Endothelial cell (in vitro differentiated cells): ENCODE measurements at regions not wholly inside any gene's neighbourhood (a gene's known extent, or its start where the extent isn't known, plus 50 kb on each side); places are given as distances from the start of the nearest gene placed in this dataset.

Experiments used
- DNase-seq: peaks from one replicate; pipeline ENCODE4 v3.0.0; 2021; ENCODE audit warnings: low spot score
- H3K27ac Mint-ChIP-seq: one replicate; pipeline ENCODE4 v1.8.0; 2021; ENCODE audit warnings: mixed read lengths, inconsistent platforms; ENCODE audit not compliant: unreplicated experiment
- H3K27me3 Mint-ChIP-seq: one replicate; pipeline ENCODE4 v1.8.0; 2021; ENCODE audit warnings: mild to moderate bottlenecking, moderate library complexity, mixed read lengths, inconsistent platforms; ENCODE audit not compliant: unreplicated experiment
- H3K36me3 Mint-ChIP-seq: one replicate; pipeline ENCODE4 v1.8.0; 2021; ENCODE audit warnings: mild to moderate bottlenecking, low read depth, mixed read lengths, inconsistent platforms; ENCODE audit not compliant: unreplicated experiment
- H3K4me1 Mint-ChIP-seq: one replicate; pipeline ENCODE4 v1.8.0; 2021; ENCODE audit warnings: mild to moderate bottlenecking, mixed read lengths, inconsistent platforms; ENCODE audit not compliant: unreplicated experiment
- H3K4me3 Mint-ChIP-seq: one replicate; pipeline ENCODE4 v1.8.0; 2021; ENCODE audit warnings: mild to moderate bottlenecking, mixed read lengths, inconsistent platforms; ENCODE audit not compliant: unreplicated experiment
- H3K9me3 Mint-ChIP-seq: one replicate; pipeline ENCODE4 v1.8.0; 2021; ENCODE audit warnings: mixed read lengths, inconsistent platforms; ENCODE audit not compliant: unreplicated experiment
- CTCF ChIP-seq: fragments of 200-600 bp; sonication (generic); IDR thresholded peaks from one replicate; pipeline ENCODE4 v1.5.0; 2021; ENCODE audit warnings: antibody characterized with exemption; ENCODE audit not compliant: unreplicated experiment

GRCh38 chr16:65876056-65876408, 490.5 kb upstream of the CDH5 start:
- Mint-ChIP-seq H3K27me3 (no peaks in the 10 kb centered on the region), H3K27ac (no peak overlapping the region), H3K36me3 (no peaks in the 10 kb centered on the region), H3K9me3 (no peaks in the 10 kb centered on the region), H3K4me3 (no peak overlapping the region), H3K4me1 (no peaks in the 10 kb centered on the region)
- no peak for TF ChIP-seq CTCF
- DNase-seq = no peak

DNA sequence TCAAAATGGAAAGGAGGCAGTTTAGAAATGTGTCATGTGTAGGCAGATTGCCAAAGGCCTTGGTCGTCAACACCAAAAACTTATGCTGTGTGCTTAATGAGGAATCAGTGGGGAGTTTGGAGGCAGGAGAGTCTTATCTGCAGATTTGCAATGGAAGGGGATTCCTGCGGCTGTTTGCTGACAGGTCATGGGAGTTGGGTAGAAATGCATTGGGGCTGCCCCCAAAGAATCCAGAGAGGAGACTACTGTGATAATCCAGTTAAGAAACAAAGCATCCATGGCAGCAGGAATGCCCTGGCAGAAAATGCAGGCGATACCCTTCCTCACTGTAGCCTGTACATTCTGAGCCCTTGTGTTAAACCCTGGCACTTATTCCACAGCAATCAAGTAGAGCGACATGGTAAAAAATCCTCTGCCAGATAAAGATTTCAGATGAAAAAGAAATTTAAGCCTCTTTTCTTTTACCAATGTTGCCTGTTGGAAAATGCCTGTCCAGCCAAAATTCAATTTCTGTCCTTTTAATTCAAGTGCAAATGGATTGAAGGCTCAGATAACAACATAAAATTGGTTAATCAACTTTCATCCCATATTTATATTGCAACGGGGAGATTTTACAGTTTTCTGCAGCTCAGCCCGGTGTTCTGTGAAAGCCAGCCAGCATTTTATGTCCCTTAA, 491.0 kb upstream of the CDH5 start:
- no peaks in the 10 kb centered on the region for H3K9me3 Mint-ChIP-seq
- H3K27me3 Mint-ChIP-seq = peaks cover 1% of the 10 kb centered on the region
- H3K36me3 Mint-ChIP-seq = no peaks in the 10 kb centered on the region
- DNase-seq = no peak
- H3K4me1 Mint-ChIP-seq = no peaks in the 10 kb centered on the region
- H3K27ac Mint-ChIP-seq = no peak overlapping the region
- no peak for TF ChIP-seq CTCF
- H3K4me3 Mint-ChIP-seq = no peak overlapping the region

GRCh38 chr16:65869261-65869660, 497.2 kb upstream of the CDH5 start:
- Mint-ChIP-seq H3K27me3 (peaks cover 6% of the 10 kb centered on the region), H3K36me3 (no peaks in the 10 kb centered on the region), H3K27ac (no peak overlapping the region), H3K4me3 (no peak overlapping the region), H3K4me1 (no peaks in the 10 kb centered on the region), H3K9me3 (peaks cover 1% of the 10 kb centered on the region)
- TF ChIP-seq CTCF = no peak
- no peak for DNase-seq

GRCh38 chr16:65867276-65867960, 499.1 kb upstream of the CDH5 start:
- no peaks in the 10 kb centered on the region for H3K4me1 Mint-ChIP-seq
- TF ChIP-seq CTCF = no peak
- H3K36me3 Mint-ChIP-seq = no peaks in the 10 kb centered on the region
- H3K27ac Mint-ChIP-seq = no peak overlapping the region
- peaks cover 11% of the 10 kb centered on the region for H3K9me3 Mint-ChIP-seq
- no peak overlapping the region for H3K4me3 Mint-ChIP-seq
- DNase-seq = no peak
- H3K27me3 Mint-ChIP-seq = peaks cover 6% of the 10 kb centered on the region

DNA sequence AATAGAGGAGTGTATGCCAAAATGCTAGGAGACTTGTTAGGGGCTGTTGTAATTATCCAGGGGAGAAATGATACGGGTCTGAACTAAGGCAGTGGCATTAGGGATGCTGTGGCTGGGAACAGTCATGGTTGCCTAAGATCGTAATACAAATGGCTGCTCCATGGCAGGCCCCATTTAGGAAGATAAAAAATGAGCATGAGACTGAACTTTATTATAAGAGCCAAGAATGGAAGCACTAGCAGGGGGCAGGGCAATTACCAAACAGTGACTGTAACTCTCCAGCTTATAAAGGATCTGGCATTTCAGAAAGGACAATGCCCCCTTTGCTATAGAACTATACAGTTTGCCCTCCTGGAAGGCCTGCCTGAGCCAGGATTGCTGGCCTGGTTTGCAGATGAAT, 503.3 kb upstream of the CDH5 start:
- Mint-ChIP-seq H3K36me3 (no peaks in the 10 kb centered on the region), H3K9me3 (peaks cover 11% of the 10 kb centered on the region), H3K27me3 (peaks cover 4% of the 10 kb centered on the region), H3K4me3 (no peak overlapping the region), H3K4me1 (no peaks in the 10 kb centered on the region), H3K27ac (no peak overlapping the region)
- TF ChIP-seq CTCF = no peak
- DNase-seq = no peak
